ENCODE measurements at regions not wholly inside any gene's neighbourhood (a gene's known extent, or its start where the extent isn't known, plus 50 kb on each side); places are given as distances from the start of the nearest gene placed in this dataset.

GRCh38 chr9:108167136-108167900, 677.7 kb upstream of the KLF4 start:
- TF ChIP-seq, protein P1, sequence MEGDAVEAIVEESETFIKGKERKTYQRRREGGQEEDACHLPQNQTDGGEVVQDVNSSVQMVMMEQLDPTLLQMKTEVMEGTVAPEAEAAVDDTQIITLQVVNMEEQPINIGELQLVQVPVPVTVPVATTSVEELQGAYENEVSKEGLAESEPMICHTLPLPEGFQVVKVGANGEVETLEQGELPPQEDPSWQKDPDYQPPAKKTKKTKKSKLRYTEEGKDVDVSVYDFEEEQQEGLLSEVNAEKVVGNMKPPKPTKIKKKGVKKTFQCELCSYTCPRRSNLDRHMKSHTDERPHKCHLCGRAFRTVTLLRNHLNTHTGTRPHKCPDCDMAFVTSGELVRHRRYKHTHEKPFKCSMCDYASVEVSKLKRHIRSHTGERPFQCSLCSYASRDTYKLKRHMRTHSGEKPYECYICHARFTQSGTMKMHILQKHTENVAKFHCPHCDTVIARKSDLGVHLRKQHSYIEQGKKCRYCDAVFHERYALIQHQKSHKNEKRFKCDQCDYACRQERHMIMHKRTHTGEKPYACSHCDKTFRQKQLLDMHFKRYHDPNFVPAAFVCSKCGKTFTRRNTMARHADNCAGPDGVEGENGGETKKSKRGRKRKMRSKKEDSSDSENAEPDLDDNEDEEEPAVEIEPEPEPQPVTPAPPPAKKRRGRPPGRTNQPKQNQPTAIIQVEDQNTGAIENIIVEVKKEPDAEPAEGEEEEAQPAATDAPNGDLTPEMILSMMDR (tag by site-specific recombination; IDR thresholded peaks at IDR 0.05) = no peak
- TF ChIP-seq, protein P2, sequence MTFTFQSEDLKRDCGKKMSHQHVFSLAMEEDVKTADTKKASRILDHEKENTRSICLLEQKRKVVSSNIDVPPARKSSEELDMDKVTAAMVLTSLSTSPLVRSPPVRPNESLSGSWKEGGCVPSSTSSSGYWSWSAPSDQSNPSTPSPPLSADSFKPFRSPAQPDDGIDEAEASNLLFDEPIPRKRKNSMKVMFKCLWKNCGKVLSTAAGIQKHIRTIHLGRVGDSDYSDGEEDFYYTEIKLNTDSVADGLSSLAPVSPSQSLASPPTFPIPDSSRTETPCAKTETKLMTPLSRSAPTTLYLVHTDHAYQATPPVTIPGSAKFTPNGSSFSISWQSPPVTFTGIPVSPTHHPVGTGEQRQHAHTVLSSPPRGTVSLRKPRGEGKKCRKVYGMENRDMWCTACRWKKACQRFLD (tag by site-specific recombination; IDR thresholded peaks at IDR 0.05) = no peak
- TF ChIP-seq ZNF510 (tag by site-specific recombination; IDR thresholded peaks at IDR 0.05; ENCODE audit: insufficient replicate concordance) (no peak), ZNF571 (tag by site-specific recombination; IDR thresholded peaks at IDR 0.05) (no peak), GLI4 (tag by site-specific recombination; IDR thresholded peaks at IDR 0.05) (no peak)
